ENCODE measurements at regions not wholly inside any gene's neighbourhood (a gene's known extent, or its start where the extent isn't known, plus 50 kb on each side); places are given as distances from the start of the nearest gene placed in this dataset.

DNA sequence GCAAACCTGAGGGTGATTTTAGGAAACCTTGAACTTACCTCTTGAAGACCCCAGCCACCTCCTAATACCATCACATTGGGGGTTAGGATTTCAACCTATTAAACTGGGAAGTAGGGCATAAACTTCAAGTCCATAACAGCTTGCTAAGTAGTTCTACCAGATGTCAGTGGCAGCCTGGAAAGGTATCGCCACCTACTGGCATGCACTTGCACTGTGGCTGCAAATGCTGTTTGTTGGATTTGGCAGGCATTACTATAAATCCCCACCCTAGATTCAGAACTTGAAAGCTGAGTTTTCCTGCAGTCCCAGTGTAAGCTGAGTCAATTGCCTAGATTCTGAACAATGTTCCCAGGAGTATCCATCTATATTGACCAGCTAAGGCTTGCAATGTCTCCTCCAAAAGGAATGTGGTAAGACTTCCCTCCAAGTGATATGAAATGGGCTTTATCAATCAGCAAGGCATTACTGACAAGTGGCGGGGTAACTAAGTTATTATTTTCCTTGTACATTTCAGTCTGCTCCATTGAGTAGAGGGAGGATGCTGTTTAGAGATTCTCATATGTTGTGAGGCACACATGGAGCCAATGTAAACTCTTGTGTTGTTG lies 474.5 kb downstream of the PTPRC start:
- DNase-seq (ENCODE audit: low read depth, low spot score) = peak; percentile 38
- Mint-ChIP-seq H3K36me3 (ENCODE audit: low read depth) (no peaks in the 10 kb centered on the region), H3K9me3 (peaks cover 11% of the 10 kb centered on the region), H3K27me3 (ENCODE audit: low read depth) (no peaks in the 10 kb centered on the region), H3K4me1 (no peaks in the 10 kb centered on the region), H3K27ac (ENCODE audit: unreplicated experiment) (no peak overlapping the region), H3K4me3 (no peak overlapping the region)
- TF ChIP-seq, protein P1, sequence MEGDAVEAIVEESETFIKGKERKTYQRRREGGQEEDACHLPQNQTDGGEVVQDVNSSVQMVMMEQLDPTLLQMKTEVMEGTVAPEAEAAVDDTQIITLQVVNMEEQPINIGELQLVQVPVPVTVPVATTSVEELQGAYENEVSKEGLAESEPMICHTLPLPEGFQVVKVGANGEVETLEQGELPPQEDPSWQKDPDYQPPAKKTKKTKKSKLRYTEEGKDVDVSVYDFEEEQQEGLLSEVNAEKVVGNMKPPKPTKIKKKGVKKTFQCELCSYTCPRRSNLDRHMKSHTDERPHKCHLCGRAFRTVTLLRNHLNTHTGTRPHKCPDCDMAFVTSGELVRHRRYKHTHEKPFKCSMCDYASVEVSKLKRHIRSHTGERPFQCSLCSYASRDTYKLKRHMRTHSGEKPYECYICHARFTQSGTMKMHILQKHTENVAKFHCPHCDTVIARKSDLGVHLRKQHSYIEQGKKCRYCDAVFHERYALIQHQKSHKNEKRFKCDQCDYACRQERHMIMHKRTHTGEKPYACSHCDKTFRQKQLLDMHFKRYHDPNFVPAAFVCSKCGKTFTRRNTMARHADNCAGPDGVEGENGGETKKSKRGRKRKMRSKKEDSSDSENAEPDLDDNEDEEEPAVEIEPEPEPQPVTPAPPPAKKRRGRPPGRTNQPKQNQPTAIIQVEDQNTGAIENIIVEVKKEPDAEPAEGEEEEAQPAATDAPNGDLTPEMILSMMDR (conservative IDR thresholded peaks at IDR 0.05) = peak; percentile 73

DNA sequence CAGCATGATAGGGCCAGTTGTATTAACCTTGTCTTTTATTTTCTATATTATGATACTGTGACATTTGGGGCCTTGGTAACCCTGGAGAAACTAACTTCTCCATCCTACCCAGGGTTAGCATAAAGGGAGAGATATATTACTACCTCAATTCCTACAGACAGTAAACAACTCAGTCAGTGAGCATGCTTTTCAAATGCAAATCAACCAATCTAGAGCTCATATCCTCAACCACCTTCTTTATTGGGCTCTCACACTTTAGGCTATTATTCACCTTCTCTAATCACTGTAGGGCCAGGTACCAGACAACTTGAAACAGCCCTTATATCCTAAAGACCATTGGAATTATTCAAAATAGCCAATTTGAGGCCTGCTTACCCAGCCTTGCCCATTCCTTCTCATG lies 477.6 kb downstream of the PTPRC start:
- Mint-ChIP-seq H3K9me3 (peaks cover 11% of the 10 kb centered on the region), H3K36me3 (ENCODE audit: low read depth) (no peaks in the 10 kb centered on the region), H3K27ac (ENCODE audit: unreplicated experiment) (no peak overlapping the region), H3K27me3 (ENCODE audit: low read depth) (no peaks in the 10 kb centered on the region), H3K4me3 (no peak overlapping the region), H3K4me1 (no peaks in the 10 kb centered on the region)
- no peak for DNase-seq (ENCODE audit: low read depth, low spot score)
- TF ChIP-seq, protein P1 (conservative IDR thresholded peaks at IDR 0.05) = no peak

- TF ChIP-seq, protein P1 (conservative IDR thresholded peaks at IDR 0.05) = no peak
- no peak overlapping the region for H3K4me3 Mint-ChIP-seq
- H3K27ac Mint-ChIP-seq (ENCODE audit: unreplicated experiment) = no peak overlapping the region
- DNase-seq (ENCODE audit: low read depth, low spot score) = no peak
- no peaks in the 10 kb centered on the region for H3K27me3 Mint-ChIP-seq (ENCODE audit: low read depth)
- H3K36me3 Mint-ChIP-seq (ENCODE audit: low read depth) = no peaks in the 10 kb centered on the region
- no peaks in the 10 kb centered on the region for H3K9me3 Mint-ChIP-seq
- no peaks in the 10 kb centered on the region for H3K4me1 Mint-ChIP-seq
These were observed 482.2 kb downstream of the PTPRC start for GRCh38 chr1:199121047-199121446.

DNA sequence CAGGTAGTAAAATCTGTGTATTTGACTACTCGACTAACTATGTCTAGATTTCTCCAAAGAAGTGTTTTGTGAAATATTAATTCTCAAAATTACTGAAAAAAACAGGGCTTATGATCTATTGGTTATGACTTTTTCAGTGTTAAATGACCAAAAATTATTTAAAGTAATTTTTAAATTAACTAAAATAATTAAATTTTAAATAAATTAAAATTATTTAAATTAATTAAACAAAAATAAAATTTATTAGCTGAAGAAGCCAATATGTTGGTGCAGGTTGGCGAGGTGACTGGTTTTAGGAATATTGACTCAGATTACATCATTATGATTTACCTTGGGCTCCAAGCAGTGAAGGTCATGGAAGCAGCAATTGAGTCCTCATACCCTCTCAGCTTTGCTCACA lies 483.2 kb downstream of the PTPRC start:
- TF ChIP-seq, protein P1 (conservative IDR thresholded peaks at IDR 0.05) = no peak
- Mint-ChIP-seq H3K27ac (ENCODE audit: unreplicated experiment) (no peak overlapping the region), H3K9me3 (no peaks in the 10 kb centered on the region), H3K4me3 (no peak overlapping the region), H3K36me3 (ENCODE audit: low read depth) (no peaks in the 10 kb centered on the region), H3K4me1 (no peaks in the 10 kb centered on the region), H3K27me3 (ENCODE audit: low read depth) (no peaks in the 10 kb centered on the region)
- no peak for DNase-seq (ENCODE audit: low read depth, low spot score)

DNA sequence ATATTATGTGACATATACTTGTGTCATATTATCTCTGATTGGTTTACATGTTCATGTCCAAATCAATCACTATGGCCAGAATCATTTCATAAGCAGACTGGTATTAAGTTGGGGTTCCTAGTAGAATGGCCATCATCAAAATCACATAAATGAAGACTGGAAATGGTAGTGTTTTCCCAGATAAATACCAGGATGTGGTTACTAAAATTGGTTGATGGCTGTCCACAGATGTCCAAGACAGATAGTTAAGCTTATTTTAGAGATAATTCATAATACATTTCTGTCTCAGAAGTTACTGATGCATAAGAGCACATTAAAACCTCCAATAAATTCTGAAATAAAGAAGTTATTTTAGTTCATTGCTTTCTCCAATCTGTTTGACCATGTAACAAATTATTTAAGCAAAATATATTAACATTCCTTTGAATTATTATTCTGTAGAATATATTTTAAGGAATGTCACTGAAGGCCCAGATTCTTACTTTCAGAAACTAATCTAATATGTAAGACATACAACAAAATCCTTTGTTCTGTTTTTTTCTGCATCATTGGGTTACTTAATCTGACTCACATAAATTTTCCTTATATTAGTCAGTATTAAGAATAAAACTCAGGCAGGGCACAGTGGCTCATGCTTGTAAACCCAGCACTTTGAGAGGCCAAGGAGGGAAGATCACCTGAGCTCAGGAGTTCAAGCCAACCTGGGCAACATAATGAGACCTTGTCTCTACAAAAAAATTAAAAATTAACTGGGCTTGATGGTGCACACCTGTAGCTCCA lies 483.9 kb downstream of the PTPRC start:
- no peaks in the 10 kb centered on the region for H3K36me3 Mint-ChIP-seq (ENCODE audit: low read depth)
- no peaks in the 10 kb centered on the region for H3K4me1 Mint-ChIP-seq
- DNase-seq (ENCODE audit: low read depth, low spot score) = no peak
- H3K27me3 Mint-ChIP-seq (ENCODE audit: low read depth) = no peaks in the 10 kb centered on the region
- TF ChIP-seq, protein P1 (conservative IDR thresholded peaks at IDR 0.05) = no peak
- H3K27ac Mint-ChIP-seq (ENCODE audit: unreplicated experiment) = no peak overlapping the region
- no peak overlapping the region for H3K4me3 Mint-ChIP-seq
- H3K9me3 Mint-ChIP-seq = no peaks in the 10 kb centered on the region

Data from neural crest cell (in vitro differentiated cells).